ENCODE measurements at regions not wholly inside any gene's neighbourhood (a gene's known extent, or its start where the extent isn't known, plus 50 kb on each side); places are given as distances from the start of the nearest gene placed in this dataset.

- no peaks in the 10 kb centered on the region for H3K9me3 ChIP-seq (replicated peaks; ENCODE audit: low read length)
These were observed 166.7 kb downstream of the LTN1 start for GRCh38 chr21:28826021-28826420.

GRCh38 chr21:28823429-28823828, 169.2 kb downstream of the LTN1 start:
- Histone ChIP-seq H3K27me3 (ENCODE audit: control insufficient read depth, insufficient read depth, low read length) (no peaks in the 10 kb centered on the region), H3K9ac (ENCODE audit: low read depth, low read length) (peak overlapping the region; percentile 28), H3K4me2 (ENCODE audit: low read length) (peak overlapping the region; percentile 53), H3K9me3 (replicated peaks; ENCODE audit: low read length) (no peaks in the 10 kb centered on the region), H3K4me1 (ENCODE audit: control insufficient read depth, insufficient read depth, low read length) (peaks cover 44% of the 10 kb centered on the region), H3K36me3 (ENCODE audit: insufficient read depth, low read length) (no peaks in the 10 kb centered on the region), H3K4me3 (ENCODE audit: low read length) (no peak overlapping the region)

More at GRCh38 chr21:28826021-28826420, 166.7 kb downstream of the LTN1 start:
- no peak overlapping the region for H3K4me2 ChIP-seq (ENCODE audit: low read length)
- no peaks in the 10 kb centered on the region for H3K27me3 ChIP-seq (ENCODE audit: control insufficient read depth, insufficient read depth, low read length)
- H3K4me3 ChIP-seq (ENCODE audit: low read length): no peak overlapping the region
- H3K4me1 ChIP-seq (ENCODE audit: control insufficient read depth, insufficient read depth, low read length): peaks cover 34% of the 10 kb centered on the region
- H3K36me3 ChIP-seq (ENCODE audit: insufficient read depth, low read length): no peaks in the 10 kb centered on the region
- no peak overlapping the region for H3K9ac ChIP-seq (ENCODE audit: low read depth, low read length)

GRCh38 chr21:28822486-28823335, 170.0 kb downstream of the LTN1 start:
- H3K9ac ChIP-seq (ENCODE audit: low read depth, low read length): peak overlapping the region; percentile 28

GRCh38 chr21:28822123-28822399, 170.6 kb downstream of the LTN1 start:
- Histone ChIP-seq H3K4me2 (ENCODE audit: low read length) (no peak overlapping the region), H3K4me1 (ENCODE audit: control insufficient read depth, insufficient read depth, low read length) (peaks cover 35% of the 10 kb centered on the region)

More at GRCh38 chr21:28822486-28823335, 170.0 kb downstream of the LTN1 start:
- peak overlapping the region; percentile 53 for H3K4me2 ChIP-seq (ENCODE audit: low read length)
- no peaks in the 10 kb centered on the region for H3K36me3 ChIP-seq (ENCODE audit: insufficient read depth, low read length)
- no peak overlapping the region for H3K4me3 ChIP-seq (ENCODE audit: low read length)
- H3K4me1 ChIP-seq (ENCODE audit: control insufficient read depth, insufficient read depth, low read length): peaks cover 41% of the 10 kb centered on the region
- H3K27me3 ChIP-seq (ENCODE audit: control insufficient read depth, insufficient read depth, low read length): no peaks in the 10 kb centered on the region
- H3K9me3 ChIP-seq (replicated peaks; ENCODE audit: low read length): no peaks in the 10 kb centered on the region

GRCh38 chr21:28821276-28822122, 171.2 kb downstream of the LTN1 start:
- no peaks in the 10 kb centered on the region for H3K36me3 ChIP-seq (ENCODE audit: insufficient read depth, low read length)
- no peak overlapping the region for H3K4me3 ChIP-seq (ENCODE audit: low read length)
- H3K9ac ChIP-seq (ENCODE audit: low read depth, low read length): no peak overlapping the region
- peak overlapping the region; percentile 19 for H3K4me2 ChIP-seq (ENCODE audit: low read length)
- H3K27me3 ChIP-seq (ENCODE audit: control insufficient read depth, insufficient read depth, low read length): no peaks in the 10 kb centered on the region
- H3K4me1 ChIP-seq (ENCODE audit: control insufficient read depth, insufficient read depth, low read length): peaks cover 35% of the 10 kb centered on the region
- no peaks in the 10 kb centered on the region for H3K9me3 ChIP-seq (replicated peaks; ENCODE audit: low read length)

More at GRCh38 chr21:28822123-28822399, 170.6 kb downstream of the LTN1 start:
- no peaks in the 10 kb centered on the region for H3K36me3 ChIP-seq (ENCODE audit: insufficient read depth, low read length)
- H3K27me3 ChIP-seq (ENCODE audit: control insufficient read depth, insufficient read depth, low read length): no peaks in the 10 kb centered on the region
- no peak overlapping the region for H3K9ac ChIP-seq (ENCODE audit: low read depth, low read length)
- H3K4me3 ChIP-seq (ENCODE audit: low read length): no peak overlapping the region
- H3K9me3 ChIP-seq (replicated peaks; ENCODE audit: low read length): no peaks in the 10 kb centered on the region

GRCh38 chr21:28818663-28819278, 173.9 kb downstream of the LTN1 start:
- Histone ChIP-seq H3K27me3 (ENCODE audit: control insufficient read depth, insufficient read depth, low read length) (no peaks in the 10 kb centered on the region), H3K9me3 (replicated peaks; ENCODE audit: low read length) (no peaks in the 10 kb centered on the region), H3K4me2 (ENCODE audit: low read length) (peak overlapping the region; percentile 0), H3K36me3 (ENCODE audit: insufficient read depth, low read length) (no peaks in the 10 kb centered on the region), H3K4me1 (ENCODE audit: control insufficient read depth, insufficient read depth, low read length) (peaks cover 35% of the 10 kb centered on the region), H3K9ac (ENCODE audit: low read depth, low read length) (no peak overlapping the region), H3K4me3 (ENCODE audit: low read length) (no peak overlapping the region)

GRCh38 chr21:28817871-28818270, 174.8 kb downstream of the LTN1 start:
- Histone ChIP-seq H3K9ac (ENCODE audit: low read depth, low read length) (no peak overlapping the region), H3K36me3 (ENCODE audit: insufficient read depth, low read length) (no peaks in the 10 kb centered on the region), H3K9me3 (replicated peaks; ENCODE audit: low read length) (no peaks in the 10 kb centered on the region), H3K27me3 (ENCODE audit: control insufficient read depth, insufficient read depth, low read length) (no peaks in the 10 kb centered on the region), H3K4me1 (ENCODE audit: control insufficient read depth, insufficient read depth, low read length) (peaks cover 27% of the 10 kb centered on the region), H3K4me3 (ENCODE audit: low read length) (no peak overlapping the region), H3K4me2 (ENCODE audit: low read length) (no peak overlapping the region)

GRCh38 chr21:28811860-28812259, 180.8 kb downstream of the LTN1 start:
- Histone ChIP-seq H3K9me3 (replicated peaks; ENCODE audit: low read length) (no peaks in the 10 kb centered on the region), H3K4me2 (ENCODE audit: low read length) (no peak overlapping the region), H3K4me3 (ENCODE audit: low read length) (no peak overlapping the region), H3K9ac (ENCODE audit: low read depth, low read length) (no peak overlapping the region), H3K27me3 (ENCODE audit: control insufficient read depth, insufficient read depth, low read length) (no peaks in the 10 kb centered on the region), H3K36me3 (ENCODE audit: insufficient read depth, low read length) (no peaks in the 10 kb centered on the region), H3K4me1 (ENCODE audit: control insufficient read depth, insufficient read depth, low read length) (no peaks in the 10 kb centered on the region)

GRCh38 chr21:28810826-28811524, 181.7 kb downstream of the LTN1 start:
- Histone ChIP-seq H3K27me3 (ENCODE audit: control insufficient read depth, insufficient read depth, low read length) (no peaks in the 10 kb centered on the region), H3K9me3 (replicated peaks; ENCODE audit: low read length) (no peaks in the 10 kb centered on the region), H3K4me1 (ENCODE audit: control insufficient read depth, insufficient read depth, low read length) (peaks cover 7% of the 10 kb centered on the region), H3K36me3 (ENCODE audit: insufficient read depth, low read length) (no peaks in the 10 kb centered on the region), H3K9ac (ENCODE audit: low read depth, low read length) (no peak overlapping the region), H3K4me2 (ENCODE audit: low read length) (no peak overlapping the region), H3K4me3 (ENCODE audit: low read length) (no peak overlapping the region)

- Histone ChIP-seq H3K9me3 (replicated peaks; ENCODE audit: low read length) (no peaks in the 10 kb centered on the region), H3K9ac (ENCODE audit: low read depth, low read length) (peak overlapping the region; percentile 52), H3K36me3 (ENCODE audit: insufficient read depth, low read length) (no peaks in the 10 kb centered on the region), H3K27me3 (ENCODE audit: control insufficient read depth, insufficient read depth, low read length) (no peaks in the 10 kb centered on the region), H3K4me1 (ENCODE audit: control insufficient read depth, insufficient read depth, low read length) (peaks cover 15% of the 10 kb centered on the region), H3K4me2 (ENCODE audit: low read length) (peak overlapping the region; percentile 32), H3K4me3 (ENCODE audit: low read length) (no peak overlapping the region)
These were observed 186.8 kb downstream of the LTN1 start for GRCh38 chr21:28805885-28806284.

Data from skeletal muscle satellite cell (primary cell).